WTC11 (cell line): ENCODE measurements at regions not wholly inside any gene's neighbourhood (a gene's known extent, or its start where the extent isn't known, plus 50 kb on each side); places are given as distances from the start of the nearest gene placed in this dataset.
A peak's percentile ranks its signal among the peaks of the same experiment; 100 is the strongest.

Source experiments
- ATAC-seq: fragments of 200-7000 bp; cut with Tn5 transposase; 2 replicates; pipeline ENCODE4 v1.10.0; 2021; ENCODE audit warnings: mild to moderate bottlenecking, moderate library complexity
- CTCF ChIA-PET: fragments of 300-600 bp; sonication (Branson Sonifier 250); formaldehyde crosslinking; loops from one replicate; lab custom pipeline; 2021; ENCODE audit warnings: antibody characterized with exemption; lab: Charles Lee
- POLR2A ChIA-PET: fragments of 350-600 bp; sonication (Branson Sonifier 250); formaldehyde crosslinking; loops from one replicate; lab custom pipeline; 2021; ENCODE audit warnings: antibody characterized with exemption; lab: Charles Lee
- DNase-seq: peaks from one replicate; pipeline ENCODE4 v3.0.0; 2021; ENCODE audit warnings: low spot score
- H3K27ac Mint-ChIP-seq: 2 replicates; pipeline ENCODE4 v1.8.0; 2021; ENCODE audit warnings: mixed read lengths
- H3K27me3 Mint-ChIP-seq: 2 replicates; pipeline ENCODE4 v1.8.0; 2021; ENCODE audit warnings: low read depth, mild to moderate bottlenecking, moderate library complexity, mixed read lengths
- H3K36me3 Mint-ChIP-seq: 2 replicates; pipeline ENCODE4 v1.8.0; 2021; ENCODE audit warnings: mixed read lengths
- H3K4me1 Mint-ChIP-seq: 2 replicates; pipeline ENCODE4 v1.8.0; 2022; ENCODE audit warnings: mixed read lengths
- H3K4me3 Mint-ChIP-seq: 2 replicates; pipeline ENCODE4 v1.8.0; 2021; ENCODE audit warnings: mild to moderate bottlenecking, moderate library complexity, mixed read lengths
- H3K9me3 Mint-ChIP-seq: 2 replicates; pipeline ENCODE4 v1.8.0; 2021; ENCODE audit warnings: mixed read lengths
- AR ChIP-seq: fragments of 250-450 bp; sonication (Bioruptor Pico); IDR thresholded peaks from 2 replicates; pipeline ENCODE4 v1.9.0; 2021; ENCODE audit warnings: mild to moderate bottlenecking
- ATF1 ChIP-seq: sonication (generic); formaldehyde crosslinking; IDR thresholded peaks from 2 replicates; pipeline ENCODE4 v1.8.1; 2023; ENCODE audit warnings: mild to moderate bottlenecking, moderate library complexity, missing genetic modification reagents
- ATF6 ChIP-seq: sonication (generic); formaldehyde crosslinking; IDR thresholded peaks from 2 replicates; pipeline ENCODE4 v1.8.1; 2023; ENCODE audit warnings: mild to moderate bottlenecking, missing genetic modification reagents
- CTCF ChIP-seq: fragments of 200-600 bp; IDR thresholded peaks from 2 replicates; pipeline ENCODE4 v1.8.0; 2022; ENCODE audit warnings: antibody characterized with exemption
- FOXJ3 ChIP-seq: sonication (generic); formaldehyde crosslinking; IDR thresholded peaks from 2 replicates; pipeline ENCODE4 v1.9.0; 2021; ENCODE audit warnings: missing genetic modification reagents, mild to moderate bottlenecking, borderline replicate concordance
- FOXP1 ChIP-seq: sonication (generic); formaldehyde crosslinking; IDR thresholded peaks from 2 replicates; pipeline ENCODE4 v1.8.0; 2022; ENCODE audit warnings: missing genetic modification reagents, mild to moderate bottlenecking, moderate library complexity, borderline replicate concordance
- GABPB1 ChIP-seq: sonication (generic); formaldehyde crosslinking; IDR thresholded peaks from 2 replicates; pipeline ENCODE4 v1.8.1; 2023; ENCODE audit warnings: mild to moderate bottlenecking, missing genetic modification reagents
- HMGXB4 ChIP-seq: sonication (generic); formaldehyde crosslinking; IDR thresholded peaks from 2 replicates; pipeline ENCODE4 v1.8.1; 2023; ENCODE audit warnings: mild to moderate bottlenecking, moderate library complexity, missing genetic modification reagents
- JUN ChIP-seq: sonication (generic); formaldehyde crosslinking; IDR thresholded peaks from 2 replicates; pipeline ENCODE4 v1.8.0; 2023; ENCODE audit warnings: mild to moderate bottlenecking, missing genetic modification reagents
- NFYB ChIP-seq: sonication (generic); formaldehyde crosslinking; conservative IDR thresholded peaks from 2 replicates; pipeline ENCODE4 v1.8.0; 2022; ENCODE audit warnings: low read depth, missing genetic modification reagents
- NR1H2 ChIP-seq: sonication (generic); formaldehyde crosslinking; IDR thresholded peaks from 2 replicates; pipeline ENCODE4 v1.9.0; 2021; ENCODE audit warnings: mild to moderate bottlenecking, moderate library complexity, missing genetic modification reagents
- SMAD3 ChIP-seq: sonication (generic); formaldehyde crosslinking; IDR thresholded peaks from 2 replicates; pipeline ENCODE4 v1.8.0; 2022; ENCODE audit warnings: missing genetic modification reagents, mild to moderate bottlenecking, borderline replicate concordance
- TP53 ChIP-seq: sonication (generic); formaldehyde crosslinking; IDR thresholded peaks from 2 replicates; pipeline ENCODE4 v1.8.1; 2023; ENCODE audit warnings: mild to moderate bottlenecking, missing genetic modification reagents
- USF1 ChIP-seq: sonication (generic); formaldehyde crosslinking; IDR thresholded peaks from 2 replicates; pipeline ENCODE4 v1.8.0; 2022; ENCODE audit warnings: mild to moderate bottlenecking, missing genetic modification reagents
- ZNF232 ChIP-seq: sonication (generic); formaldehyde crosslinking; IDR thresholded peaks from 2 replicates; pipeline ENCODE4 v1.8.0; 2022; ENCODE audit warnings: mild to moderate bottlenecking, missing genetic modification reagents
- ZNF263 ChIP-seq: sonication (generic); formaldehyde crosslinking; IDR thresholded peaks from 2 replicates; pipeline ENCODE4 v1.8.1; 2022; ENCODE audit warnings: low read depth, mild to moderate bottlenecking, moderate library complexity, missing genetic modification reagents
- ZNF423 ChIP-seq: fragments of 250-450 bp; sonication (Bioruptor Pico); IDR thresholded peaks from 2 replicates; pipeline ENCODE4 v2.1.2; 2022; ENCODE audit warnings: mild to moderate bottlenecking, moderate library complexity
- ZNF532 ChIP-seq: fragments of 250-450 bp; sonication (Bioruptor Pico); IDR thresholded peaks from 2 replicates; pipeline ENCODE4 v1.9.0; 2021; ENCODE audit warnings: mild to moderate bottlenecking, borderline replicate concordance

- TF ChIP-seq AR (CRISPR knock-in tag), result no peak
- no peak for TF ChIP-seq NR1H2 (CRISPR knock-in tag)
- TF ChIP-seq SMAD3, result no peak
- TF ChIP-seq GABPB1 (CRISPR knock-in tag), result no peak
- no peak for TF ChIP-seq ZNF263 (CRISPR knock-in tag)
These were observed 208.9 kb upstream of the COL8A1 start (continued) for GRCh38 chr3:99429502-99429901.

- H3K4me3 Mint-ChIP-seq, result no peak overlapping the region
- H3K27ac Mint-ChIP-seq, result no peak overlapping the region
- H3K9me3 Mint-ChIP-seq, result no peaks in the 10 kb centered on the region
- DNase-seq, result no peak
- TF ChIP-seq ZNF423 (CRISPR knock-in tag), result peak; percentile 85
- no peak for TF ChIP-seq FOXJ3 (CRISPR knock-in tag)
- no peaks in the 10 kb centered on the region for H3K36me3 Mint-ChIP-seq
- H3K4me1 Mint-ChIP-seq, result peaks cover 13% of the 10 kb centered on the region
- POLR2A ChIA-PET, result no interaction called here
- ATAC-seq, result no peak
- CTCF ChIA-PET, result no interaction called here
- no peaks in the 10 kb centered on the region for H3K27me3 Mint-ChIP-seq
These were observed 212.5 kb upstream of the COL8A1 start for GRCh38 chr3:99425930-99426329.

GRCh38 chr3:99419116-99419515 is 219.3 kb upstream of the COL8A1 start:
- ATAC-seq, result no peak
- Mint-ChIP-seq H3K4me3 (no peak overlapping the region), H3K27me3 (no peaks in the 10 kb centered on the region), H3K27ac (no peak overlapping the region), H3K36me3 (no peaks in the 10 kb centered on the region), H3K9me3 (peaks cover 16% of the 10 kb centered on the region), H3K4me1 (0 out of 2 replicates have a peak, but pooled peaks cover 2% of the 10 kb centered on the region)
- ChIA-PET POLR2A (no interaction called here), CTCF (no interaction called here)
- no peak for TF ChIP-seq ATF6
- TF ChIP-seq HMGXB4 (CRISPR knock-in tag), result no peak
- TF ChIP-seq CTCF, result no peak
- TF ChIP-seq ZNF532, result no peak
- TF ChIP-seq TP53 (CRISPR knock-in tag), result no peak
- TF ChIP-seq ZNF232 (CRISPR knock-in tag), result no peak
- no peak for TF ChIP-seq JUN (CRISPR knock-in tag)
- TF ChIP-seq FOXP1 (CRISPR knock-in tag), result no peak
- TF ChIP-seq ATF1, result no peak
- TF ChIP-seq USF1, result no peak
- TF ChIP-seq NFYB (CRISPR knock-in tag), result no peak
- no peak for DNase-seq
